HepG2 (cell line): ENCODE measurements at regions not wholly inside any gene's neighbourhood (a gene's known extent, or its start where the extent isn't known, plus 50 kb on each side); places are given as distances from the start of the nearest gene placed in this dataset.

ENCODE experiments used
- CTCF ChIP-seq: sonication (generic); formaldehyde crosslinking; IDR thresholded peaks from 2 replicates; pipeline ENCODE4 v1.5.0; 2020; ENCODE audit warnings: mild to moderate bottlenecking, missing genetic modification reagents, moderate library complexity
- HOMEZ ChIP-seq: IDR thresholded peaks from 2 replicates; pipeline ENCODE4 v1.6.1; 2016; ENCODE audit warnings: low read depth
- NFIC ChIP-seq: IDR thresholded peaks from 2 replicates; pipeline ENCODE4 v1.6.1; 2012; ENCODE audit warnings: mild to moderate bottlenecking, low read length, inconsistent platforms
- REST ChIP-seq, 2 experiments: IDR thresholded peaks; 2 replicates each; pipeline ENCODE4 v1.6.1; 2011 to 2012; ENCODE audit warnings: low read length in 2 of 2, borderline replicate concordance in 1 of 2, low read depth in 1 of 2, mild to moderate bottlenecking in 1 of 2, moderate library complexity in 1 of 2

- TF ChIP-seq REST (IDR thresholded peaks at IDR 0.05; ENCODE audit: borderline replicate concordance in 1 of 2, low read depth in 1 of 2, low read length in 2 of 2) (no peak), HOMEZ (no peak), NFIC (no peak), CTCF (CRISPR knock-in tag) (no peak)
Measured at GRCh38 chr1:87188640-87189039, 140.0 kb upstream of the LMO4 start.
